SIG-M5 treated with dmso at 0.1 percent for 504 hours (cell line): ENCODE measurements at regions not wholly inside any gene's neighbourhood (a gene's known extent, or its start where the extent isn't known, plus 50 kb on each side); places are given as distances from the start of the nearest gene placed in this dataset.

ENCODE experiments used
- DNase-seq: peaks from one replicate; lab custom pipeline; 2025; ENCODE audit not compliant: unreplicated experiment; lab: John Stamatoyannopoulos, UW

- no peak for DNase-seq
These were observed 320.0 kb upstream of the ARRDC3 start for GRCh38 chr5:91703128-91703527.

- DNase-seq = no peak
These were observed 316.3 kb upstream of the ARRDC3 start for GRCh38 chr5:91699429-91699828.

- no peak for DNase-seq
These were observed 308.5 kb upstream of the ARRDC3 start for GRCh38 chr5:91691592-91691991.

GRCh38 chr5:91690921-91691320 is 307.8 kb upstream of the ARRDC3 start:
- no peak for DNase-seq

GRCh38 chr5:91687430-91687829 is 304.3 kb upstream of the ARRDC3 start:
- DNase-seq = no peak

- DNase-seq = no peak
These were observed 301.5 kb upstream of the ARRDC3 start for GRCh38 chr5:91684625-91685024.

GRCh38 chr5:91670563-91670962 is 287.4 kb upstream of the ARRDC3 start:
- no peak for DNase-seq

GRCh38 chr5:91670122-91670521 is 287.0 kb upstream of the ARRDC3 start:
- no peak for DNase-seq

- no peak for DNase-seq
These were observed 285.1 kb upstream of the ARRDC3 start for GRCh38 chr5:91668261-91668660.

GRCh38 chr5:91652678-91653077 is 269.6 kb upstream of the ARRDC3 start:
- no peak for DNase-seq

- no peak for DNase-seq
These were observed 268.6 kb upstream of the ARRDC3 start for GRCh38 chr5:91651704-91652103.

GRCh38 chr5:91645347-91645746 is 262.2 kb upstream of the ARRDC3 start:
- DNase-seq = no peak

- no peak for DNase-seq
These were observed 260.7 kb upstream of the ARRDC3 start for GRCh38 chr5:91643797-91644196.

GRCh38 chr5:91642581-91642980 is 259.5 kb upstream of the ARRDC3 start:
- DNase-seq = no peak

GRCh38 chr5:91641730-91642350 is 258.7 kb upstream of the ARRDC3 start:
- DNase-seq = peak; percentile 50

GRCh38 chr5:91639744-91640143 is 256.6 kb upstream of the ARRDC3 start:
- DNase-seq = no peak

GRCh38 chr5:91638010-91638409 is 254.9 kb upstream of the ARRDC3 start:
- DNase-seq = no peak

GRCh38 chr5:91635950-91636734 is 253.0 kb upstream of the ARRDC3 start:
- no peak for DNase-seq

- no peak for DNase-seq
These were observed 249.8 kb upstream of the ARRDC3 start for GRCh38 chr5:91632871-91633270.

- no peak for DNase-seq
These were observed 228.6 kb upstream of the ARRDC3 start for GRCh38 chr5:91611746-91612145.

- DNase-seq = no peak
These were observed 224.6 kb upstream of the ARRDC3 start for GRCh38 chr5:91607675-91608074.

GRCh38 chr5:91599863-91600262 is 216.7 kb upstream of the ARRDC3 start:
- no peak for DNase-seq

GRCh38 chr5:91598216-91598615 is 215.1 kb upstream of the ARRDC3 start:
- DNase-seq = no peak
